SW480 (cell line): ENCODE measurements at regions not wholly inside any gene's neighbourhood (a gene's known extent, or its start where the extent isn't known, plus 50 kb on each side); places are given as distances from the start of the nearest gene placed in this dataset.

ENCODE experiments used
- DNase-seq: peaks from one replicate; pipeline ENCODE4 v3.0.0-alpha.2; 2016; ENCODE audit warnings: low spot score

GRCh38 chr3:146912241-146913015, 307.3 kb upstream of the PLSCR5 start:
- DNase-seq = no peak

GRCh38 chr3:146903927-146904326, 298.8 kb upstream of the PLSCR5 start:
- no peak for DNase-seq

GRCh38 chr3:146899171-146899570, 294.0 kb upstream of the PLSCR5 start:
- DNase-seq = no peak

- no peak for DNase-seq
Observed at GRCh38 chr3:146896711-146897110, 291.6 kb upstream of the PLSCR5 start.

GRCh38 chr3:146895026-146895749, 290.0 kb upstream of the PLSCR5 start:
- no peak for DNase-seq

GRCh38 chr3:146894406-146894805, 289.3 kb upstream of the PLSCR5 start:
- no peak for DNase-seq

- no peak for DNase-seq
Observed at GRCh38 chr3:146892041-146892440, 286.9 kb upstream of the PLSCR5 start.

- DNase-seq = no peak
Observed at GRCh38 chr3:146889626-146890025, 284.5 kb upstream of the PLSCR5 start.

GRCh38 chr3:146888176-146888575, 283.0 kb upstream of the PLSCR5 start:
- no peak for DNase-seq

GRCh38 chr3:146884721-146885120, 279.6 kb upstream of the PLSCR5 start:
- no peak for DNase-seq

GRCh38 chr3:146884296-146884695, 279.1 kb upstream of the PLSCR5 start:
- no peak for DNase-seq

GRCh38 chr3:146883288-146883687, 278.1 kb upstream of the PLSCR5 start:
- no peak for DNase-seq

- DNase-seq = no peak
Observed at GRCh38 chr3:146881966-146882760, 277.0 kb upstream of the PLSCR5 start.

- no peak for DNase-seq
Observed at GRCh38 chr3:146881356-146881755, 276.2 kb upstream of the PLSCR5 start.

GRCh38 chr3:146873748-146874147, 268.6 kb upstream of the PLSCR5 start:
- no peak for DNase-seq

- no peak for DNase-seq
Observed at GRCh38 chr3:146865175-146865755, 260.1 kb upstream of the PLSCR5 start.

- DNase-seq = no peak
Observed at GRCh38 chr3:146861262-146861661, 256.1 kb upstream of the PLSCR5 start.

GRCh38 chr3:146854523-146854922, 249.4 kb upstream of the PLSCR5 start:
- no peak for DNase-seq

- no peak for DNase-seq
Observed at GRCh38 chr3:146851665-146852064, 246.5 kb upstream of the PLSCR5 start.

- DNase-seq = no peak
Observed at GRCh38 chr3:146845361-146845760, 240.2 kb upstream of the PLSCR5 start.

- no peak for DNase-seq
Observed at GRCh38 chr3:146843476-146843875, 238.3 kb upstream of the PLSCR5 start.

GRCh38 chr3:146839727-146840375, 234.7 kb upstream of the PLSCR5 start:
- DNase-seq = no peak
